Glutamatergic neuron (in vitro differentiated cells): ENCODE measurements at regions not wholly inside any gene's neighbourhood (a gene's known extent, or its start where the extent isn't known, plus 50 kb on each side); places are given as distances from the start of the nearest gene placed in this dataset.
"Not testable (repeated sequence)": the region's sequence is repeated elsewhere in the genome, so short reads cannot be mapped to it uniquely, and the experiment has no call there.

ENCODE experiments used
- DNase-seq: peaks from one replicate; pipeline ENCODE4 v3.0.0; 2022
- H3K27ac Mint-ChIP-seq: one replicate; pipeline ENCODE4 v1.8.0; 2020; ENCODE audit warnings: mild to moderate bottlenecking, mixed read lengths, inconsistent platforms; ENCODE audit not compliant: unreplicated experiment
- H3K27me3 Mint-ChIP-seq: one replicate; pipeline ENCODE4 v1.8.0; 2020; ENCODE audit warnings: mild to moderate bottlenecking, moderate library complexity, mixed read lengths, inconsistent platforms; ENCODE audit not compliant: unreplicated experiment
- H3K36me3 Mint-ChIP-seq: one replicate; pipeline ENCODE4 v1.8.0; 2020; ENCODE audit warnings: mild to moderate bottlenecking, mixed read lengths, inconsistent platforms; ENCODE audit not compliant: unreplicated experiment
- H3K4me1 Mint-ChIP-seq: one replicate; pipeline ENCODE4 v1.8.0; 2020; ENCODE audit warnings: mild to moderate bottlenecking, low read depth, mixed read lengths, inconsistent platforms; ENCODE audit not compliant: unreplicated experiment
- H3K4me3 Mint-ChIP-seq: one replicate; pipeline ENCODE4 v1.8.0; 2020; ENCODE audit warnings: mild to moderate bottlenecking, mixed read lengths, inconsistent platforms; ENCODE audit not compliant: unreplicated experiment
- H3K9me3 Mint-ChIP-seq: one replicate; pipeline ENCODE4 v1.8.0; 2020; ENCODE audit warnings: mild to moderate bottlenecking, moderate library complexity, mixed read lengths, inconsistent platforms; ENCODE audit not compliant: unreplicated experiment
- TF ChIP-seq, protein P1 (sequence below): fragments of 200-600 bp; sonication (generic); IDR thresholded peaks from one replicate; pipeline ENCODE4 v1.5.0; 2021; ENCODE audit not compliant: partially characterized antibody, unreplicated experiment

DNA sequence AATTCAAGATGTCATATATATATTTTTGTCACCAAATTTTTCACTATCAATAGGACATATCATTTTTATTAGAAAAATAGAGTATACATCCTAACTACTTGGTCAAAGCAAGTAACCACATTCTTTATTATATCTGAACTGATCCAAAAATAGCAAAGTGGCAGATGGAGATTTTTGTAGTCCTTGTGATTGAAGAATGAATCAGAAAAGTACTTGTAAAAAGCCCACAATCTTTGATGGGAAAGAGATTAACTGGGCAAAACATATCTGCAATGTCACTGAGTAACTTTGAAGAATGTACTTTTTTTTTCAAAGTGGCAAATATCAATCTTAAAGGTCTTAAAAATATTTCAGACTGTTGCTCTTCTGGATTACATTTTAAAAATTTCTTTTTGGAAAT lies 1040.6 kb upstream of the SEMA6A start:
- no peak for DNase-seq
- H3K9me3 Mint-ChIP-seq, result peaks cover 1% of the 10 kb centered on the region
- no peaks in the 10 kb centered on the region for H3K27me3 Mint-ChIP-seq
- TF ChIP-seq, protein P1, sequence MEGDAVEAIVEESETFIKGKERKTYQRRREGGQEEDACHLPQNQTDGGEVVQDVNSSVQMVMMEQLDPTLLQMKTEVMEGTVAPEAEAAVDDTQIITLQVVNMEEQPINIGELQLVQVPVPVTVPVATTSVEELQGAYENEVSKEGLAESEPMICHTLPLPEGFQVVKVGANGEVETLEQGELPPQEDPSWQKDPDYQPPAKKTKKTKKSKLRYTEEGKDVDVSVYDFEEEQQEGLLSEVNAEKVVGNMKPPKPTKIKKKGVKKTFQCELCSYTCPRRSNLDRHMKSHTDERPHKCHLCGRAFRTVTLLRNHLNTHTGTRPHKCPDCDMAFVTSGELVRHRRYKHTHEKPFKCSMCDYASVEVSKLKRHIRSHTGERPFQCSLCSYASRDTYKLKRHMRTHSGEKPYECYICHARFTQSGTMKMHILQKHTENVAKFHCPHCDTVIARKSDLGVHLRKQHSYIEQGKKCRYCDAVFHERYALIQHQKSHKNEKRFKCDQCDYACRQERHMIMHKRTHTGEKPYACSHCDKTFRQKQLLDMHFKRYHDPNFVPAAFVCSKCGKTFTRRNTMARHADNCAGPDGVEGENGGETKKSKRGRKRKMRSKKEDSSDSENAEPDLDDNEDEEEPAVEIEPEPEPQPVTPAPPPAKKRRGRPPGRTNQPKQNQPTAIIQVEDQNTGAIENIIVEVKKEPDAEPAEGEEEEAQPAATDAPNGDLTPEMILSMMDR, result no peak
- no peak overlapping the region for H3K27ac Mint-ChIP-seq
- no peak overlapping the region for H3K4me3 Mint-ChIP-seq
- H3K36me3 Mint-ChIP-seq, result no peaks in the 10 kb centered on the region
- no peaks in the 10 kb centered on the region for H3K4me1 Mint-ChIP-seq

DNA sequence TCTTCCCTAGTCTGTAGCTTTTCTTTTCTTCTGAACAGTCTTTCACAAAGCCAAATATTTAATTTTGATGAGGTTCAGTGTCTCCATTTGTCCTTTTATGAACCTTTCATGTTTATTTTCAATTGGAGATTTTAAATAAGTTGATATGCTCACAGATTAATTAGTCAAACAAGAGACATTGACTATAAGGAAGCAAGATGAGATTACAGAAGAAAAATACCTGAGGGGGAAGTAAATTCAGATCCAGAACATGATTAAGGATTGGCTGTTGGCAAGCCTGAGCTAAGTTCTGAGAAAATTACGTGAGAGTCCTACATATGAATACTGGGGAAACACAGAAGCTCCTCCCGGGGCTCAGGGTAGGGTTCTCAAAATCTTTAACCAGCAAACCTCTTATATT lies 1039.8 kb upstream of the SEMA6A start:
- Mint-ChIP-seq H3K36me3 (peaks cover 6% of the 10 kb centered on the region), H3K9me3 (peaks cover 1% of the 10 kb centered on the region), H3K4me1 (no peaks in the 10 kb centered on the region), H3K27ac (no peak overlapping the region), H3K4me3 (no peak overlapping the region), H3K27me3 (no peaks in the 10 kb centered on the region)
- no peak for DNase-seq
- TF ChIP-seq, protein P1, result no peak

DNA sequence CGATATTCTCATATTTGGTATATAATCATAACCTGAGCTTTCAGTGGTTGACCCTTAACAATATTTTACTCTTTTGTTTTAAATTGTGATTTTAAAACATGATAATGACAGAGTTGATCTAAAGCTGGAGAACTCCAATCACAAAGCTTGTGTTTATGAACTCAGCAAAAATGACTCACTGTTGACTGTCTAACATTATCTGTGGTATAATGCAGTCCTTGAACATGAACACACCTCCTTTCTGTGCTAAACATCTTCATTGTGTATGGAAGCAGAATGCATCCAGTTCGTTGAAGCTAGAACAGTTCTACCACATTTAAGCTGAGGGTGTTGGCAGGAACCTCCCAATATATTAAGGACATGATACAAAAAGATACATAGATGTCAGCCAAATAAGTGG lies 1030.2 kb upstream of the SEMA6A start:
- Mint-ChIP-seq H3K4me3 (no peak overlapping the region), H3K9me3 (no peaks in the 10 kb centered on the region), H3K27ac (no peak overlapping the region), H3K4me1 (no peaks in the 10 kb centered on the region), H3K27me3 (no peaks in the 10 kb centered on the region), H3K36me3 (peaks cover 4% of the 10 kb centered on the region)
- DNase-seq, result no peak
- TF ChIP-seq, protein P1, result no peak

DNA sequence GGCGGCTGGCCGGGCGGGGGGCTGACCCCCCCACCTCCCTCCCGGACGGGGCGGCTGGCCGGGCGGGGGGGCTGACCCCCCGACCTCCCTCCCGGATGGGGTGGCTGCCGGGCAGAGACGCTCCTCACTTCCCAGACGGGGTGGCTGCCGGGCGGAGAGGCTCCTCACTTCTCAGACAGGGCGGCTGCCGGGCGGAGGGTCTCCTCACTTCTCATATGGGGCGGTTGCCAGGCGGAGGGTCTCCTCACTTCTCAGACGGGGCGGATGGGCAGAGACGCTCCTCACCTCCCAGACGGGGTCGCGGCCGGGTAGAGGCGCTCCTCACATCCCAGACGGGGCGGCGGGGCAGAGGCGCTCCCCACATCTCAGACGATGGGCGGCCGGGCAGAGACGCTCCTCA lies 1025.2 kb upstream of the SEMA6A start:
- not testable (repeated sequence) for H3K27me3 Mint-ChIP-seq, H3K9me3 Mint-ChIP-seq, H3K4me3 Mint-ChIP-seq, H3K27ac Mint-ChIP-seq, H3K4me1 Mint-ChIP-seq, DNase-seq, H3K36me3 Mint-ChIP-seq

DNA sequence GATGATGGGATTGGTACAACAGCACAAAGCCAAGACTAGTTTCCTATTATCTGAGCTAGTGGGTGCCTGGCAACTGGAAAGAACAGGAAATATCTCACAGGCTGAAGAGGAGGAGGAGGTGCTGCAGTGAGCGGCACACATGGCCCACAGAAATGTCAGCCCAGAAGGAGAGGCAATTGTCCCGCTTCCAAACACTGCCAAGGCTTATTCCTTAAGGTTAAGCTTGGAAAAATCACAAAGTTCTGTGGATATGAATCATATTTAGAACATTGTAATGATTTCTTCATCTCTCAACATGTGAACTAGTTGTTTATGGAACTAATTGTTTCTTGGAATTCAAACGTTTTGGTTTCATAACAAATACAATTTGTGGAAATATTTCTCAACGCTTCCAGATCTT lies 1019.5 kb upstream of the SEMA6A start:
- Mint-ChIP-seq H3K36me3 (peaks cover 5% of the 10 kb centered on the region), H3K27ac (no peak overlapping the region), H3K9me3 (peaks cover 3% of the 10 kb centered on the region), H3K4me3 (no peak overlapping the region), H3K4me1 (no peaks in the 10 kb centered on the region), H3K27me3 (peaks cover 2% of the 10 kb centered on the region)
- DNase-seq, result no peak
- TF ChIP-seq, protein P1, result no peak

DNA sequence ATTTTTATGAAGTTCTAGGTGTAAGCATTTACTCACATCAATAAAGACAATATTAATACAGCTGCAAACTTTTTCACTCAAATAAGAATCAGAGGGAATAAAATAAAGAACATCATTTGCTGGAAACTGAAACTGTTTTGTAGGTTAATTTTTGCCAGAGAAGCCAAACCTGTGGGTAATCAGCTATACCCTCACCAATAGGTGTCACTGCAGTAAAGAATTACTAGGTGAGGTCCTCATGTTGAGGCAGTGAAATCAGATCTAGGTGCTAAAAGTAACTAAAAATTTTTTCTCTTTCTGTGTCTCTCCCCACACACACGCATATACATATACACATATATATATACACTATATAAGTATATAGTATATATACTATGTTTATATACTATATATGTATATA lies 1016.3 kb upstream of the SEMA6A start:
- no peak overlapping the region for H3K4me3 Mint-ChIP-seq

More for the DNA sequence above, 1016.3 kb upstream of the SEMA6A start:
- H3K4me1 Mint-ChIP-seq, result no peaks in the 10 kb centered on the region
- no peak overlapping the region for H3K27ac Mint-ChIP-seq
- DNase-seq, result no peak
- H3K27me3 Mint-ChIP-seq, result peaks cover 2% of the 10 kb centered on the region
- TF ChIP-seq, protein P1, result peak; percentile 14
- H3K9me3 Mint-ChIP-seq, result no peaks in the 10 kb centered on the region
- no peaks in the 10 kb centered on the region for H3K36me3 Mint-ChIP-seq
